Kidney (tissue), 13 donors: ENCODE measurements at regions not wholly inside any gene's neighbourhood (a gene's known extent, or its start where the extent isn't known, plus 50 kb on each side); places are given as distances from the start of the nearest gene placed in this dataset.
"Not testable (repeated sequence)": the region's sequence is repeated elsewhere in the genome, so short reads cannot be mapped to it uniquely, and the experiment has no call there.

Source experiments
- DNase-seq, 5 donors: peaks; one replicate each; pipeline ENCODE4 v3.0.0-alpha.2; 2013 to 2020
- FAIRE-seq: peaks from 2 replicates; lab custom pipeline; 2012; peaks lifted over from hg19 to GRCh38; lab: Jason Lieb, UNC
- H3K27ac ChIP-seq, 2 donors: one replicate each; pipeline ENCODE4 v1.7.0; 2013; ENCODE audit warnings: low read depth in 2 of 2, low read length in 2 of 2, inconsistent platforms in 1 of 2
- H3K27me3 ChIP-seq: one replicate; pipeline ENCODE4 v1.7.1; 2013; ENCODE audit warnings: low read length, inconsistent platforms; ENCODE audit not compliant: control insufficient read depth, insufficient read depth
- H3K36me3 ChIP-seq, 3 donors: one replicate each; pipeline versions ENCODE4 v1.7.0 to v1.7.1; 2013; ENCODE audit warnings: low read length in 3 of 3, control low read depth in 1 of 3, inconsistent platforms in 1 of 3; ENCODE audit not compliant: insufficient read depth in 3 of 3, control insufficient read depth in 2 of 3
- H3K4me1 ChIP-seq, 3 donors: one replicate each; pipeline versions ENCODE4 v1.7.0 to v1.7.1; 2013; ENCODE audit warnings: low read length in 3 of 3, inconsistent platforms in 1 of 3, low read depth in 1 of 3; ENCODE audit not compliant: control insufficient read depth in 2 of 3, insufficient read depth in 2 of 3
- H3K4me3 ChIP-seq, 3 donors: one replicate each; pipeline versions ENCODE4 v1.7.0 to v1.8.1; 2013; ENCODE audit warnings: low read length in 3 of 3, control low read depth in 1 of 3, inconsistent platforms in 1 of 3
- H3K9ac ChIP-seq, 3 donors: one replicate each; pipeline versions ENCODE4 v1.7.0 to v1.7.1; 2013; ENCODE audit warnings: low read length in 3 of 3, control low read depth in 1 of 3, inconsistent platforms in 1 of 3
- H3K9me3 ChIP-seq, 3 donors: one replicate each; pipeline versions ENCODE4 v1.7.0 to v1.7.1; 2013; ENCODE audit warnings: low read length in 3 of 3, control low read depth in 1 of 3, inconsistent platforms in 1 of 3; ENCODE audit not compliant: control insufficient read depth in 2 of 3, insufficient read depth in 1 of 3
- intact Hi-C: fragments of 100-400 bp; cut with DNase I; formaldehyde crosslinking; loops from one replicate; pipeline ENCODE4 v1.11.1; 2022
- TF ChIP-seq, protein P1 (sequence below): IDR thresholded peaks from 3 replicates; pipeline ENCODE4 v1.5.1; 2012; ENCODE audit warnings: mild to moderate bottlenecking, moderate library complexity, borderline replicate concordance; ENCODE audit not compliant: insufficient read depth; ENCODE audit errors: extremely low read depth
- donor health status: control.
- donor health status: control.
- donor health status: control.
- donor health status: control.
- donor health status: control.
- donor health status: DM: yes; HTN: yes; CAD: no.
- donor health status: Normal renal cell carcinoma (clear cell type).

GRCh38 chr3:95228416-95228815 is 1165.6 kb downstream of the NSUN3 start:
- intact Hi-C loops, result no loop called here
- Histone ChIP-seq H3K4me3 (no peak overlapping the region), H3K36me3 (no peaks in the 10 kb centered on the region), H3K9me3 (no peaks in the 10 kb centered on the region), H3K27ac (no peak overlapping the region), H3K9ac (no peak overlapping the region), H3K4me1 (no peaks in the 10 kb centered on the region), H3K27me3 (no peaks in the 10 kb centered on the region)
- FAIRE-seq (no peak), DNase-seq (no peak)
- TF ChIP-seq, protein P1, sequence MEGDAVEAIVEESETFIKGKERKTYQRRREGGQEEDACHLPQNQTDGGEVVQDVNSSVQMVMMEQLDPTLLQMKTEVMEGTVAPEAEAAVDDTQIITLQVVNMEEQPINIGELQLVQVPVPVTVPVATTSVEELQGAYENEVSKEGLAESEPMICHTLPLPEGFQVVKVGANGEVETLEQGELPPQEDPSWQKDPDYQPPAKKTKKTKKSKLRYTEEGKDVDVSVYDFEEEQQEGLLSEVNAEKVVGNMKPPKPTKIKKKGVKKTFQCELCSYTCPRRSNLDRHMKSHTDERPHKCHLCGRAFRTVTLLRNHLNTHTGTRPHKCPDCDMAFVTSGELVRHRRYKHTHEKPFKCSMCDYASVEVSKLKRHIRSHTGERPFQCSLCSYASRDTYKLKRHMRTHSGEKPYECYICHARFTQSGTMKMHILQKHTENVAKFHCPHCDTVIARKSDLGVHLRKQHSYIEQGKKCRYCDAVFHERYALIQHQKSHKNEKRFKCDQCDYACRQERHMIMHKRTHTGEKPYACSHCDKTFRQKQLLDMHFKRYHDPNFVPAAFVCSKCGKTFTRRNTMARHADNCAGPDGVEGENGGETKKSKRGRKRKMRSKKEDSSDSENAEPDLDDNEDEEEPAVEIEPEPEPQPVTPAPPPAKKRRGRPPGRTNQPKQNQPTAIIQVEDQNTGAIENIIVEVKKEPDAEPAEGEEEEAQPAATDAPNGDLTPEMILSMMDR, result no peak

GRCh38 chr3:95235916-95236315 is 1173.1 kb downstream of the NSUN3 start:
- no peaks in the 10 kb centered on the region for H3K9me3 ChIP-seq
- FAIRE-seq, result no peak
- DNase-seq, result no peak
- TF ChIP-seq, protein P1, result no peak
- H3K4me3 ChIP-seq, result no peak overlapping the region
- no peaks in the 10 kb centered on the region for H3K27me3 ChIP-seq
- H3K36me3 ChIP-seq, result no peaks in the 10 kb centered on the region
- intact Hi-C loops, result no loop called here
- H3K27ac ChIP-seq, result no peak overlapping the region
- H3K9ac ChIP-seq, result no peak overlapping the region
- H3K4me1 ChIP-seq, result no peaks in the 10 kb centered on the region

DNA sequence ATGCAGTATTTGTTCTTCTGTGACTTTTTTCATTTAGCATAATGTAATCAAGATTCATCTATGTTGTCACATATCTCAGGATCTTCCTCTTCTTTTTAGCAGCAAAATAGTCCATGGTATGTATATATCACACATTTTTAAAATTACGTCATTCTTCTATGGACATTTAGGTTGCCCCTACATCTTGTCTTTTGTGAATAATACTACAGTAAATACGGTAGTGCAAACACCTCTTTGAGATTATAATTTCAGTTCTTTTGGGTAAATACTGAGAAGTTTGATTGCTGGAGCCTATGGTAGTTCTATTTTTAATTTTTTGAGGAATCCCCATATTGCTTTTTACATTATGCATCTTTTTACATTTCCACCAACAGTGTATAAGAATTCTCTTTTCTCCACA is 1174.9 kb downstream of the NSUN3 start:
- Histone ChIP-seq H3K27ac (no peak overlapping the region), H3K9me3 (no peaks in the 10 kb centered on the region), H3K27me3 (no peaks in the 10 kb centered on the region), H3K4me1 (no peaks in the 10 kb centered on the region), H3K9ac (no peak overlapping the region), H3K36me3 (no peaks in the 10 kb centered on the region), H3K4me3 (no peak overlapping the region)
- FAIRE-seq, result no peak
- intact Hi-C loops, result no loop called here
- no peak for DNase-seq
- TF ChIP-seq, protein P1, result no peak

DNA sequence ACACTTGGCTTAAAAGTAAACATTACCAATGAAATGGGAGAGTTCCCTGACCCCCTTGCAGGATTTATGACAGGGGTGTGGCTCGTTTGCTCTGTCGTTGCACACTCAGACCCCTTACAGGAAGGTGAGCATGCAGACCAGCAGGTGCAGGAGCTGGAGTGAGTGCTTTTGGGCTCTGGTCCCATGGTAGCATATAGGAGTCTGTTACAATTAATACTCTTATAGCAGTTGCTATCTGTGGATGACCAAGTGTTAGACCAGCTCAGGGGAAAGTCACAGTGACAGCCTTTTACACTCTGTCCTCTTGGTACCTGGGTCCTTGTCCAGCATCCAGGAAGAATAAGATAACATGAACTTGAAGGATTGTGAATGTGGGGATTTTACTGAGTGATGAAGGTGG is 1177.5 kb downstream of the NSUN3 start:
- Histone ChIP-seq H3K27ac (no peak overlapping the region), H3K9me3 (no peaks in the 10 kb centered on the region), H3K4me3 (no peak overlapping the region), H3K36me3 (no peaks in the 10 kb centered on the region), H3K27me3 (no peaks in the 10 kb centered on the region), H3K4me1 (no peaks in the 10 kb centered on the region), H3K9ac (no peak overlapping the region)
- no peak for FAIRE-seq
- no peak for DNase-seq
- TF ChIP-seq, protein P1, result no peak
- intact Hi-C loops, result no loop called here

GRCh38 chr3:95241256-95241655 is 1178.4 kb downstream of the NSUN3 start:
- intact Hi-C loops, FAIRE-seq, H3K4me1 ChIP-seq, DNase-seq, H3K9ac ChIP-seq, H3K9me3 ChIP-seq, H3K4me3 ChIP-seq, H3K36me3 ChIP-seq, H3K27ac ChIP-seq, H3K27me3 ChIP-seq: not testable (repeated sequence)
